ENCODE measurements at regions not wholly inside any gene's neighbourhood (a gene's known extent, or its start where the extent isn't known, plus 50 kb on each side); places are given as distances from the start of the nearest gene placed in this dataset.
A peak's percentile ranks its signal among the peaks of the same experiment; 100 is the strongest.

DNA sequence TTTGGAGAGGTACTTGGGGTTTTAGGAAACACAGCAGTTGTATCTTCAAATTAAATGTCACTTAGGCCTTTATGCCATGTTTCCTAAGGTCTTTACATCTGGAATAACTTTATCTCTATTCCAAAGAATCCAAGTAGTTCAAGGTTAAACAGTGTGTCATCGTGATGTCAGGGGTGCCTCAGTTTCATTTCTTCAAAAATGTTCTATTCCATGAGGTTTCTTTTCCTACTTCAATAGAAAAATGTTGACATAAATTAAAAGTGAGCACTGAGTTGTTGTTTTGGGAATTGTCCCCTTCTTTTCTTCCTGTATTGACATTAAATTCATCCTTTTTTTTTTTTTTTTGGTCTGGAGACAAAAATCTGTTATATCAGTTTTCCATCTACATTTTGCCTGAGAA is 160.6 kb upstream of the C21orf91 start:
- DNase-seq (ENCODE audit: low read depth) = no peak

DNA sequence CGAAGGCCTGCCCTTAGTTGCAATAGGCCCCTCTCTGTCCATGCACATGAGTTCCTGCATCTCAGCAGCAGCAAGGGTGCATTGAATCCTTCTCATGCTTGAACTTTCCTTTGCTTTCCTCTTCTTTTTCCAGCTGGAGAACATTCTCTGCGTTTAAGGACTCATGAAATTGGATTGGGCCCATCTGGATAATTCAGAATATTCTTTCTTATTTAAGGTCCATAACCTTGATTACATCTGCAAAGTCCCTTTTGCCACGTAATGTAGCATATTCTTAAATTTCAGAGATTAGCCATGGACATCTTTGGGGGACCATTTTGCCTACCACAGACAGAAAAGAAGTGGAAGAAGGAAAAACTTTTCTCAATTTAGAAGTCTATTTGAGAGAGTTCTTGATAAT is 159.7 kb upstream of the C21orf91 start:
- DNase-seq (ENCODE audit: low read depth) = no peak

DNA sequence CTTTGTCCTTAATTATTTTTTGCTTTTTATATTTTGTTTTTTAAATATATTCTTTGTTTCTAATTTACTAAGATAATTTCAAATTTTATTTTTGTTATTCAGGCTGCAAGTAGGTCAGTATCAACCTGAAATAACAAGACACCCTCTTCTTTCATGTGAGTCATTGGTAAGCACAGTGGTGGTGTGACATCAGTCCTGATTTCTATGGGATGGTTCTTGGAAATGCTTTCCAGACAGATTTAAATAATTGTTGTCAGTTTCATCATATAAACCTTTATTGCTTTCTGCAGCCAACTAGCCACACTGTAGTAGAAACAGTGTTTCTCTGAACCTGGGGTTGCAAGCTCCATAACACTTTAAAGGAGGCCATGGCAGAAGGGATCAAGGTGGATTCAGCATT is 157.5 kb upstream of the C21orf91 start:
- no peak for DNase-seq (ENCODE audit: low read depth)

DNA sequence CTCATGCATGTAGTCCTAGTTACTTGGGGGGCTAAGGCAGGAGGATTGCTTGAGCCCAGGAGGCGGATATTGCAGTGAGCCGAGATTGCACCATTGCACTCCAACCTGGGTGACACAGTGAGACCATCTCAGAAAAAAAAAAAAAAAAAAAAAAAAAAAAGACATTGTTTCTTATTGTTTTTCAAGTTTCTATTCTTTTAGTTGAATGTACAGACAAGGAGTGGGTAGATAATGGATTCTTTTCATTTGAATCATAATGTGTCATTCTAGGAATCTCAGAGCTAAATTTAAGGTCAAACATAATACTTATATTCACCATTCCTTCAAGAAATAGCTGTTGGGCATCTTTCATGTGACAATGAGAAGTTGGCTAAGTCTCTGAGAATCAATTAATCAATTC is 157.0 kb upstream of the C21orf91 start:
- no peak for DNase-seq (ENCODE audit: low read depth)

DNA sequence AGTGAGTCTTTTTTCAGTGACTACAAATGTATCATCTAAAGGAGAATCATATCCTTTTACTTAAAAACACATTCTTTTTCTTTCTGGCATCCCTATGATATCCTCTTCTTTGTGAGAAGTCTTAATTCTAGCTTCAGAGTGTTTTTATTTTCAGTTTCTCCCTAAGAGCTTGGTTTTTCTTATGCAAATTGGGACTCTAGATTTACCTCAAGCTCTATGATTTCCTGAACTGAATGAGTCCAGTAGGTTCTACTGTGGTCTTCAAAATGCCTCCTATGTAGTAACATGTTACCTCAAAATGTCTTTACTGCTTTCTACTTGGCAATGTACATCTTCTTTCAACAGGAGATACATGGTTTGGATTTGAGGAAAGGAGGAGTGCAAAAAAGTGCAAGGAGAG is 148.2 kb upstream of the C21orf91 start:
- DNase-seq (ENCODE audit: low read depth) = no peak

DNA sequence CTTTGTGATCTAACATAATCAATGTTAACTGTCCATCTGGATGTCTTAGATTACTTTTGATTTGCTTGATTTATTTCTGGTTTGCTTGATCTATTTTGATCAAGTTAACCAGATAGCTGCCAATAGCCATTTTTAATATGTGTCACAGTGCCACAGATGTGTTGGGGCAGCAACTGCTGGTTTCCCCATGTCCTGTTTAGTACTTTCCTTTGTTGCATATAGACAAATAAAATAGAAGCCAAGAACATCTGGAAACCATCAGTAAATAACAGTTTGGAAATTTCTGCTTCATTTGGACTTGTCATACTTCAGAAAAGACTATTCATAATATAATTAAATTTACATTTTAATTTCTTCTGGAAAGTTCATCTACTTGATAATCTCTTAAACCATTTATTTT is 145.6 kb upstream of the C21orf91 start:
- no peak for DNase-seq (ENCODE audit: low read depth)

DNA sequence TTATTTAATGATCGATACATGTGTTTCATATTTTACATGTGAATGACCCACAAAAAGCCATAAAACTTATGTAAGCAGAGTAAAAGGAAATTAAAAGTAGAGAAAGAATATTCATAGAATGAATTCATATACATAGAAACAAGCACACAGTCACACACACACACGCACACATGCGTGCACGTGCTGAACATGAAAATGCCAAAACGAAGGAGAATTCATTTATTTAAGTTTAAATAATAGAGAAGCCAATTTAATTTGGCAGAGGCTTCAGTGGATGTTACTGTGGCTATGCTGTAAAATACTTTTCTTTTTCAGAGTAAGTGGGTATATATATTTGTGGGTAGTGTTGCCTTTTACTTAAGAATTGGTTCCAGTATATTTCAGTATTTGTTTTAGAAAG is 145.0 kb upstream of the C21orf91 start:
- no peak for DNase-seq (ENCODE audit: low read depth)

DNA sequence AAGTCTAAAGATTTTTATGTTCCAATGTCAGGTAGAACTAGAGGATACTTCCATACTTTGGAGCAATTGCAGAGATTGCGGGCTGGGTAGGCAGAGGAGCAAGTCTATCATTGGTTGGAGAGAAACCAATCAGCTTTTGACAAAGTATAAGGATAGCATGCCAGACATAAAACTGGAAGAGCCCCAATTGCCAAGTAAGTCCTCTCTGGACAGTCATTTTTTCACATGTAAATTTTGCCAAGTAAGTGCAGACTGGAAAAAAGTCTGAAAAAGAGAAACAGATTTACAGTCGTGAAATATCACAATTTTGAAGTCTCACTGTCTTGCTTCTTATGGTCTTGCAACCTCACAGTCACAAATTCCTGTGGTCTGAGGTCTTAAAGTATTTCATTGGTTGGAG is 131.4 kb upstream of the C21orf91 start:
- no peak for DNase-seq (ENCODE audit: low read depth)

DNA sequence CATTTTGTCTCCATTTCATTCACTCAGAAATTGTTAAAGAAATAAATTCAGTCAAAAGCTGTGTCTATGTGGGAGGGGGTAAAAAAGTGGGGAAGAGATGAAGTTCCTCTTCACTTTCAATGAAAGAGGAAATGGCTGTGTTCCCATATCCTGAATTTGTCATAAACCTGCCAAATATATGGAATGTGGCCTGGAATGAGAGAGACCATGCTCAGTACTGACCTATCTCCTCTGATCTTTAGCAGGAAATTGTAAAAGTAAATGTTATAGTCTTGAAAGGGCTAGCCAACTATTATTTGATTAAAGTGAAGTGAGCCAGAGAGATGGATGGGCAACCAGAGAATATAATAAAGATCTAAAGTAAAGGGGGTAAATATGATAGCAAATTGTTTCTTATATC is 130.3 kb upstream of the C21orf91 start:
- DNase-seq (ENCODE audit: low read depth) = no peak

DNA sequence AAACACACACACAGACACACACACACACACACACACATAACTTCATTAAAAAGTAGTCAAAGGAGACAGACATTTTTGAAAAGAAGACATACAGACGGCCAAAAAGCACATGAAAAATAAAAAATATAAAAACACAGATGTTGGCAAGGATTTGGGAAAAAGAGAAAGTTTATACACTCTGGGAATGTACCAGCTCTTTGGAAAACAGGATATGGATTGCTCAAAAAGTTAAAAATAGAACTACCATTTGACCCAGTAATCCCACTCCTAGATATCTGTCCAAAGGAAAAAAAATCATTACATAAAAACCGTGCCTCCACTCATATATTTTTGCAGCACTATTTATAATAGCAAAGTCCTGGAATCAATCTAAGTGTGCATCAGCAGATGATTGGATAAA is 128.4 kb upstream of the C21orf91 start:
- DNase-seq (ENCODE audit: low read depth) = no peak

DNA sequence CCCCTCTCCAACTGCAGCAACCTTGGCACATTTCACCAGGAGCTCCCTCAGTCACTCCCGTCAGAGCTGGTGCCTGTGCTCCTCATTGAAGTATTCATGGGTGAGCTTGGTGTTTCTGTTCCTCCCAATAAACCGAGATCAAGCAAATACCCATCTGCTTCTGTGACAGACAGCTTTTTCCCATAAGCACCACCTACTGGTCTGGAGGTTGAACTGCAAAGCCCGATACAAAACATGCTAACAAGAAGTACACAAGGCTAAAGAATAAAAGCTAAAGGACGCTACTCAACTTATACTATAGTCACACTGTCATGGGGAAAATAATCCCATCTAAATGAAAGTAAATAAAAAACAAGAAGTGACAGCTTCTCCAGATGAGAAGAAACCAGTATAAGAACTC is 111.9 kb upstream of the C21orf91 start:
- no peak for DNase-seq (ENCODE audit: low read depth)

DNA sequence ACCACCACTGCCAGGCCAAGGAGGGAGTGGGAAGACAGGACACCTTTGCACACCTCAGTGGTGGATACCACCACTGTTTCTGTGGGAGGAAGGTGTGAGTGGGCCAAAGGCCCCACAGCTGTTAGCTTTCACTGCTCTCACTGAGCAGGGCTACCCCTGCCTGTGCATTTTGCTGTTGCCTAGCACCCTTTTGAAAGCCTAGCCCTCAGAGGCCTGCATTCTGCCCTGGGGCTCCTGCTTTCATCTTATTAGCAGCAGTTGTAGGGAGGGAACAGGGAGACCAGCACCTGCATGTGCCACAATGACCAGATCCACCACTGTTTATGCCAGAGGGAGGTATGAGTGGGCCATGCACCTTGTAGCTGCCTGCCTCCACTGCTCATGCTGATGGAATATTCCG is 110.9 kb upstream of the C21orf91 start:
- no peak for DNase-seq (ENCODE audit: low read depth)

DNA sequence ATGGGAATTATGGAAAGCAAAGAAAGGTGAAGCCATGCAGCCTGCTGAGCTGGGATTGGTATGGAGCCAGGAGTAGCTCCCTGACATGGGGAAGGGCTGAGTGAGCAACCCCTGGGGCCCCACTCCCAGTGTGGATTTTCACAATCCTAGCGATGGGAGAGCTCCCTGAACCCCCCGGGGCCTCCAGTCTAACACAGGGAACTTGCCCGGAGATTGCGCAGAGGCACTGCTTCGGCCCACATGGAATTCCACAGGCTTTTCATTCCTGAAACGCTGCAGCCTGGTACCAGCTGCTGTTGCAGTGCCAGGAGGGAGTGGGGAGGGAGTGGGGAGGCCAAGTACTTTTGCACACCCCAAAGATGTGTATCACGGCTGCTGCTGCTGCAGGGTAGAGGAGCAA is 110.4 kb upstream of the C21orf91 start:
- no peak for DNase-seq (ENCODE audit: low read depth)

DNA sequence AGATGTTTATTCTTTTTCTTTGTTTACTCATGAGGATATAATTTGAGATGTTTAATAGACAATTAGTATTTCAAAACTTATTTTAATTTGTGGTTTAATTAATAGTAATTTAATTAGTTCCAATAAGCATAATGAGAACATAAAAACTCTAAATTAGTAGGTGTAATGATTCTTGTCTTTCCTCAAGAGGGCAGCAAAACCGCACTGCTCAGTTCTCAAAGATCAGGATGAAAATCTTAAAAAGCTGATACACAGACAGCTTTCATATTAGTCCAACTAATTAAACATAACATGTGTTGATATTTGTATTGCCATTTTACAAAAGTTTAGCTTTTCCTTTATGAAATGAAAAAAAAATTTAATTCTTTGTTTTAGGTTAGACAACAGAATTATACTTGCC is 106.7 kb upstream of the C21orf91 start:
- DNase-seq (ENCODE audit: low read depth) = no peak

DNA sequence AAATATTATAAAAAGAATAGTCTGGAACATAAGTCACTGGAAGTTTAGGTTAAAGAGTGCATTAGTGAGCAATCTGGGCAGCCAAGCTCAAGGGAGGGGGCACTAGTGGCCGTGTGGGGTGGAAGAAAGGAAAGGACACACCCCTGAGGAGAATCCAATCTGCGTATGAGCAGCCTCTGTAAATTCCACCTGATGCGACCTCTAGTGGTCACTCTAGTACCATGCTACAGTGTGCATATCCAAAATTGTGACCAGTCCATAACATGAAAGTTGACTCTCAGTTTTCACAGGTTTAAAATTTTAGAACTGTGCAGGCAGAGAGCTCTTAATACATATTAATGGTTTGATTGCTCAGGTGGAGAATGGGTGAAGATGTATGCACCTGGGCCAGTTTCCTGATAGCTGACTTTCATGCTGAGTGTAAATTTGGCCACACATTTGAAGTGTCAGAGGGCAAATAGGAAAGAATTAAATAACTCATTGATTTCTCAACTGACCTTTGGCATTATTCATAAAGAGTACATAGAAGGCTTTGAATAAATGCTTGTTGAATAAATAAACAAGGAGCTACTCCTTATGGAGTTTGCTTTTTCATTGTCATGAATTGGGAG is 105.9 kb upstream of the C21orf91 start:
- DNase-seq (ENCODE audit: low read depth) = peak; percentile 25

DNA sequence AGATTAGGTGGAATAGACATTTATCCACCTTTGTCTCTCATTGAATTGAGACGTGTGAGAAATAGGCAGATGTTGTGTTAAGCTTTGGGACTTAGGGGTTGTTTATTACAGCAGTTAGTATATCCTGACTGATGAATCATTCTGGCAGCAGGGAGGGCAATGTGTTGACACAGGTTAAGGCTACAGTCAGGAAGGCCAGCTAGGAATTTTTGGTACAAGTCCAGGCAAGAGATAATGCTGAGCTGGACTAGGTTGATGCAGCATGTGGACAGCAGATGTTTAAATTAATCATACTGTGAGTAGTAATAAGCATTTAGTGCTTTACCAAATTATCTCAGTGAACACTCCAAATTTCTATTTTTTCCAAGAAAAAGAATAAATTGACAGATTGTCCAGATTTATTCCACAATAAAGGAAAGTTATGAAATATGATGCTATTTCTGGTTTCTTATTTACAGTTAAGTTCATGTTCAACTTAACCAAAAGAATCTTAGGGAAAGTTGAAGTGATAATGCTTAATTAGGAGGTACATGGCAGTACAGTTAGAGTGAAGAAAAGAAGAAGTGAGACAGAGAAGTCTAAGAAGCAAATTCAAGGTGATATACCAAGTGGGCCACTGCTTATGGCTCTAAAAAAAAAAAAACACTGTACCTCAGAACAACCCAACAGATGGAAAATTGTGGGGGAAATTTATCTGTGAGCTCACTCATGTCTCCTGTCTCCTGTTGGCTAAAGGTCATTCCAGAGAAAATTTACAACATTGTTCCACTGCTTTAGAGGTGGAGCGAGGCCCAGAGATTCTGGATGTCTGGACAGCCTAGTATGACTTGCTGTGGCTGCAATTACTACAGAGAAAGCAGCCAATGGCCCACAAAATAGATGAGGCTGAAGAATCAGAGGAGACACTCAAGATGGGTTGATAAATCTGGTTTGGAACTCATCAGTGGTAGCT is 102.7 kb upstream of the C21orf91 start:
- no peak for DNase-seq (ENCODE audit: low read depth)

DNA sequence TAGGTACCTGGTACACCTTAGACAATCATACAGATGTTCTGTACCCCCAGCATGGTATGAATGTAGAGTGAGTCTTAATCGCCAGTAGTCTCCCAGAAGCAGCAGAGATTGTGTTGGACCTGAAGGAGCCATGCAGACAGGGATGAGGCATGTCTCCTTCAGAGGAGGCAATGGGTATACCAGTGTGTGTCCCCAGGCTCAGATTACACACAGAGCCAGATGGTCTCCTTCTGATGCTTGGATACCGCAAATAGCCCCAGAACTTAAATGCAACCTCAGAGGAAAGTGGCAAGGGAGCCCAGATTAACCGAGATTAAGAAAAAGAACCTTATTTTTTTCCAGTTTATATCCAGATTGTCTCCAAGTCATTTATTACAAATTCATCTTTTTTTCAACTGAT is 96.8 kb upstream of the C21orf91 start:
- no peak for DNase-seq (ENCODE audit: low read depth)

DNA sequence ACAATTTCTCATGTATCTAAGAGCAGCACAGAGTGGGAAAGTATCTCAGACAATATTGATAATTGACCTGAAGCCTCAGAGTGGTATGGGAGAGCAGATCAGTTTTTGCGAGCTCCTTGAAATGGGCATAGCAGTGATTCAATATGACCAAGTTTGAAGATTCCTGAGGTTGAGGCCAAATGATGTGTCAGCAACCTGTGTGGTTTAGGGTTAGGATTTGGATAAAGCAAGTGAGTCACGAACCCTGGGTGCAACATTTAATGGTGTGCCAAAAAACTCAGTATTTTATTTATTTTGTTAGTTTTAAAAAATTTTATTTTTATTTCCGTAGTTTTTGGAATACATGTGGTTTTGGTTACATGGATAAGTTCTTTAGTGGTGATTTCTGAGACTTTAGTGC is 92.5 kb upstream of the C21orf91 start:
- no peak for DNase-seq (ENCODE audit: low read depth)

DNA sequence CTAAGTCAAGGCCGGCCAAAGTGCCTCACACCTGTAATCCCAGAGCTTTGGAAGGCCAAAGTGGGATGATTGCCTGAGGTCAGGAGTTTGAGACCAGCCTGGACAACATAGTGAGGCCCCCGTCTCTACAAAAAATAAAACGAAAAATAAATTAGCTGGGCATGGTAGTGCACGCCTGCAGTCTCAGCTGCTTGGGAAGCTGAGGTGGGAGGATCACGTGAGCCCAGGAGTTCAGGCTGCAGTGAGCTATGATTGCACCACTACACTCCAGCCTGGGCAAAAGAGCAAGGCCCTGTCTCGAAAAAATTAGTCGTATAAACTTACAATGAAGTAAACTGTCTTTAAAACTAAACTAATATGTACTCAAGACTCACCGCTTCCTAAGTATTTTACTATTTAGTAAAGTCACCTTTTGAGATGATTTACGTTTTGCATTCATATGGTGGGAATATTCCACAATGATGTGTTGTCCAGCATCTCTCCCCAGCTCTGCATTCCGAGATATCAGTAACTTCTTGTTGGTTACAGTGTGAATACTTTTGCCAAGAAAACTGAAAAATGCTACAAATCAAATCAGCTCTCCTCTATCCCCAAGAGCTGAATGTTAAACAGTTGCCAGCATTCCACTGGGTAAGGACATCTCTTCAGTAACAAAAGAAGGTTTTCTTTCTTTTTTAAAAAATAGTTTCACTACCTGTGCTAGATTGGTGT is 84.9 kb upstream of the C21orf91 start:
- no peak for DNase-seq (ENCODE audit: low read depth)

DNA sequence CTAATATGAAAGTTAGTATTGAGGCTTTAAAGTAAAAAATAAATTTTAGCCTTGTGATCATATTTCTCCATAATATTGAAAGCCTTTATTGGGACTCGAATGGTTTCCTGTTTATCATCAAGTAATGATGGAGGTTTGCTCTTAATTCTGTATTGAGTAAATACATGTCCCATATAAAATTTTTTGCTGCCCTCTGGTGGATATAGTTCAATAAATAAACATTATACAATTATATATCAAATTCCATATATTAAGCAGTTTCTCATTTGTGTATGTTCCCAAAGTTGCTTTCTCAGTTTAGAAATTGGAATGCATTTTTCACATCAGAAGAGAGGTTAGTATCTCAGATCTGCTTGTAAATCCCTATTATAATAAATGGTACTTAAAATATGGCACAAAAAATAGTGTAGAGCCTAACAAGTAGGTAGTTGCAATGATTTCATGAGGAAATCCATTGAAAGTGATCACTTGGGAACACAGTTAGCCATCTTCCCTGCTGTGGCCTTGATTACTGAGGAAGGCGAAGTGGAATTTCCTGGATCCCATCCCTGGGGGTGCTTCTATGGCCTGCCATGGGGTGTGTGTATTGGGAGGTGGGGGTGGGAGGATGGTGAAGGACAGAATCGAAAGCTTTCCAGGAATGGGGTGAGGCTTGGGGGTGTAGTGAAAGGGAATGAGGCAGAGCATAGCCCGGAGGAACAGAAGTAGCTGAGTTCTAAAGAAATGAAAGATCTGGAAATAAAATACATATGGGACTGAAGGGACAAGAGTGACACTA is 84.1 kb upstream of the C21orf91 start:
- no peak for DNase-seq (ENCODE audit: low read depth)

DNA sequence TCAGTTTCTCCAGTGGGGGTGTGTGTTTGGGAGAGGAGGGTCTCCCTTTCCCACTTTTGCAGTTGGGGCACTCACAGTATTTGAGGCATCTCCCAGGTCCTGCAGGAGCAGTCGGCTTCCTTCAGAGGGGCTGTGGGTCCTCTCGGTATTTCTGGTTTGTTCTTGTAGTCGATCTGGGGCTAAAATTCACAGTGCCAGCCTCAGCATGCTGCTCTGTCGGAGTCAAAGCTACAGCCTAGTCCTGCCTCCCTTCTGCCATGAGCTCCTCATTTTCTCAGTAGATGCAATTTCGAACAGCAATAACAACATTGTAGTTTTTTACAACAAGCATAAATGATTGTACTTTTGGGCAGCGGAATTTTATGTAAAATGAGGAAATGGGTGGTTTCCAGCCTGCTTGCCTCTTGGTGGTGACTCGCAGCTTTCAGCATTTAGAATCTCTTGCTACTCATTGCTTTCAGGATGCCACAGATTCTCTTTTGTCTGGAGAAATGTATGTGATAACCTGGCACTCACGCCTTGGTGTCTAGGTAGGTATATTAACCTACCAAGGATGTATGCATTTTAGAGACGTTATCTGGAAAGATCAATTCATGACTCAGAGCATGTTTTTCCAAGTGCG is 82.4 kb upstream of the C21orf91 start:
- no peak for DNase-seq (ENCODE audit: low read depth)

DNA sequence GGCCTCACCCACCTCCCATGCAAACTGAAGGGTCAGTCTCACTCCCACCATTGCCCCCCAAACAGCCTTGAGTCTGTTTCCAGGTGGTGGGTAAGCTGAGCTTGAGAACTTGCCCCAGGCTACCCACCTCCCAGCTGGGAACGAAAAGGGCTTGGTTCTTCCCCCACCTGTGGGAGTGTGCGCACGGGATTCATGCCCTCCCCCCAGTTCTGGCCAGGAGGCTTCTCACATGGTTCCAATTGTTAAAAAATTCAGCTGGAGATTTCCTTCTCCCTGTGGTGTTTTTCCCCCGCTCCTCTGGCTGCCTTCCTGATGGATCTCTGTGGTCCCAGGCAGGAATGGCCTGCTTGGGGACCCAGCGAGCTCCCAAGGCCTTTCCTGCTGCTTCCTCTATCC is 81.8 kb upstream of the C21orf91 start:
- no peak for DNase-seq (ENCODE audit: low read depth)
